GM23338 (cell line): ENCODE measurements at regions not wholly inside any gene's neighbourhood (a gene's known extent, or its start where the extent isn't known, plus 50 kb on each side); places are given as distances from the start of the nearest gene placed in this dataset.

Experiments
- CREB1 ChIP-seq: fragments of 250-450 bp; sonication (Bioruptor Pico); IDR thresholded peaks from 2 replicates; pipeline ENCODE4 v1.5.0; 2020; ENCODE audit warnings: low read depth, mild to moderate bottlenecking, moderate library complexity
- EZH2 ChIP-seq: fragments of 200-600 bp; sonication (generic); IDR thresholded peaks from one replicate; pipeline ENCODE4 v1.8.0; 2017; ENCODE audit warnings: antibody characterized with exemption, mild to moderate bottlenecking, low read depth; ENCODE audit not compliant: unreplicated experiment
- EZH2phosphoT487 ChIP-seq: fragments of 200-600 bp; sonication (generic); IDR thresholded peaks from one replicate; pipeline ENCODE4 v1.8.1; 2018; ENCODE audit warnings: antibody characterized with exemption; ENCODE audit not compliant: unreplicated experiment
- JUNB ChIP-seq: IDR thresholded peaks from one replicate; pipeline ENCODE4 v1.6.1; 2016; ENCODE audit warnings: antibody characterized with exemption; ENCODE audit not compliant: unreplicated experiment
- POLR2AphosphoS5 ChIP-seq: IDR thresholded peaks from 2 replicates; pipeline ENCODE4 v1.6.1; 2016; ENCODE audit warnings: antibody characterized with exemption, low read depth
- STAT1 ChIP-seq: IDR thresholded peaks from one replicate; pipeline ENCODE4 v1.6.1; 2016; ENCODE audit warnings: antibody characterized with exemption; ENCODE audit not compliant: unreplicated experiment
- ZNF114 ChIP-seq: fragments of 250-450 bp; sonication (Bioruptor Pico); IDR thresholded peaks from 2 replicates; pipeline ENCODE4 v1.5.0; 2020; ENCODE audit warnings: mild to moderate bottlenecking, moderate library complexity
- TF ChIP-seq, protein P1 (sequence below), 2 experiments: fragments of 200-600 bp in 1 of 2; sonication (generic) in 1 of 2; conservative IDR thresholded peaks; 2 replicates each; pipeline versions ENCODE4 v1.5.1 to v1.6.1; 2016 to 2017; ENCODE audit warnings: antibody characterized with exemption in 2 of 2, low read depth in 2 of 2, mild to moderate bottlenecking in 2 of 2, moderate library complexity in 1 of 2
- TF ChIP-seq, protein P2 (sequence below): IDR thresholded peaks from one replicate; pipeline ENCODE4 v1.6.1; 2018; ENCODE audit warnings: antibody characterized with exemption; ENCODE audit not compliant: unreplicated experiment

DNA sequence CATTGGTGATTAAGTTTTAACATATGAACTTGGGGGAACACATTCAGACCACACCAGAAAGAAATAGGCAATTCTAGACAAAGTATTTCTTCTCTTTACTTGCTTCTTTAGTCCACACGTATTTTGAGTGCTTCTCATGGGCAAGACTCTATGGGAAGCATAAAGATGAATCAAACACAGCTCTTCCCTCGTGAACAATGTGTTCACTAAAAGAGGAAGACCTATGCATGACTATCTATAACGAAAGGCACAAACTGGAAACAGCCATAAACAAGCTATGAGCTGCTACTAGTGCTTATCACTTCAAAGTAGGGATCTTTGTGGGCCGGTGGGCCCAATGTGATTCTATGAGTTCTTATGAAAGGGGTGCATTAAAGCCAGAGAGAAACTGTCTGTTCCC is 53.0 kb upstream of the PRDX6 start:
- no peak for TF ChIP-seq EZH2
- TF ChIP-seq POLR2AphosphoS5 = no peak
- TF ChIP-seq ZNF114 = no peak
- TF ChIP-seq, protein P1, sequence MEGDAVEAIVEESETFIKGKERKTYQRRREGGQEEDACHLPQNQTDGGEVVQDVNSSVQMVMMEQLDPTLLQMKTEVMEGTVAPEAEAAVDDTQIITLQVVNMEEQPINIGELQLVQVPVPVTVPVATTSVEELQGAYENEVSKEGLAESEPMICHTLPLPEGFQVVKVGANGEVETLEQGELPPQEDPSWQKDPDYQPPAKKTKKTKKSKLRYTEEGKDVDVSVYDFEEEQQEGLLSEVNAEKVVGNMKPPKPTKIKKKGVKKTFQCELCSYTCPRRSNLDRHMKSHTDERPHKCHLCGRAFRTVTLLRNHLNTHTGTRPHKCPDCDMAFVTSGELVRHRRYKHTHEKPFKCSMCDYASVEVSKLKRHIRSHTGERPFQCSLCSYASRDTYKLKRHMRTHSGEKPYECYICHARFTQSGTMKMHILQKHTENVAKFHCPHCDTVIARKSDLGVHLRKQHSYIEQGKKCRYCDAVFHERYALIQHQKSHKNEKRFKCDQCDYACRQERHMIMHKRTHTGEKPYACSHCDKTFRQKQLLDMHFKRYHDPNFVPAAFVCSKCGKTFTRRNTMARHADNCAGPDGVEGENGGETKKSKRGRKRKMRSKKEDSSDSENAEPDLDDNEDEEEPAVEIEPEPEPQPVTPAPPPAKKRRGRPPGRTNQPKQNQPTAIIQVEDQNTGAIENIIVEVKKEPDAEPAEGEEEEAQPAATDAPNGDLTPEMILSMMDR (conservative IDR thresholded peaks at IDR 0.05; ENCODE audit: low read depth in 2 of 2) = no peak
- TF ChIP-seq EZH2phosphoT487 = no peak
- no peak for TF ChIP-seq JUNB
- TF ChIP-seq STAT1 = no peak
- TF ChIP-seq, protein P2, sequence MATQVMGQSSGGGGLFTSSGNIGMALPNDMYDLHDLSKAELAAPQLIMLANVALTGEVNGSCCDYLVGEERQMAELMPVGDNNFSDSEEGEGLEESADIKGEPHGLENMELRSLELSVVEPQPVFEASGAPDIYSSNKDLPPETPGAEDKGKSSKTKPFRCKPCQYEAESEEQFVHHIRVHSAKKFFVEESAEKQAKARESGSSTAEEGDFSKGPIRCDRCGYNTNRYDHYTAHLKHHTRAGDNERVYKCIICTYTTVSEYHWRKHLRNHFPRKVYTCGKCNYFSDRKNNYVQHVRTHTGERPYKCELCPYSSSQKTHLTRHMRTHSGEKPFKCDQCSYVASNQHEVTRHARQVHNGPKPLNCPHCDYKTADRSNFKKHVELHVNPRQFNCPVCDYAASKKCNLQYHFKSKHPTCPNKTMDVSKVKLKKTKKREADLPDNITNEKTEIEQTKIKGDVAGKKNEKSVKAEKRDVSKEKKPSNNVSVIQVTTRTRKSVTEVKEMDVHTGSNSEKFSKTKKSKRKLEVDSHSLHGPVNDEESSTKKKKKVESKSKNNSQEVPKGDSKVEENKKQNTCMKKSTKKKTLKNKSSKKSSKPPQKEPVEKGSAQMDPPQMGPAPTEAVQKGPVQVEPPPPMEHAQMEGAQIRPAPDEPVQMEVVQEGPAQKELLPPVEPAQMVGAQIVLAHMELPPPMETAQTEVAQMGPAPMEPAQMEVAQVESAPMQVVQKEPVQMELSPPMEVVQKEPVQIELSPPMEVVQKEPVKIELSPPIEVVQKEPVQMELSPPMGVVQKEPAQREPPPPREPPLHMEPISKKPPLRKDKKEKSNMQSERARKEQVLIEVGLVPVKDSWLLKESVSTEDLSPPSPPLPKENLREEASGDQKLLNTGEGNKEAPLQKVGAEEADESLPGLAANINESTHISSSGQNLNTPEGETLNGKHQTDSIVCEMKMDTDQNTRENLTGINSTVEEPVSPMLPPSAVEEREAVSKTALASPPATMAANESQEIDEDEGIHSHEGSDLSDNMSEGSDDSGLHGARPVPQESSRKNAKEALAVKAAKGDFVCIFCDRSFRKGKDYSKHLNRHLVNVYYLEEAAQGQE = no peak
- TF ChIP-seq CREB1 = no peak
